ENCODE measurements at regions not wholly inside any gene's neighbourhood (a gene's known extent, or its start where the extent isn't known, plus 50 kb on each side); places are given as distances from the start of the nearest gene placed in this dataset.
A peak's percentile ranks its signal among the peaks of the same experiment; 100 is the strongest.

DNA sequence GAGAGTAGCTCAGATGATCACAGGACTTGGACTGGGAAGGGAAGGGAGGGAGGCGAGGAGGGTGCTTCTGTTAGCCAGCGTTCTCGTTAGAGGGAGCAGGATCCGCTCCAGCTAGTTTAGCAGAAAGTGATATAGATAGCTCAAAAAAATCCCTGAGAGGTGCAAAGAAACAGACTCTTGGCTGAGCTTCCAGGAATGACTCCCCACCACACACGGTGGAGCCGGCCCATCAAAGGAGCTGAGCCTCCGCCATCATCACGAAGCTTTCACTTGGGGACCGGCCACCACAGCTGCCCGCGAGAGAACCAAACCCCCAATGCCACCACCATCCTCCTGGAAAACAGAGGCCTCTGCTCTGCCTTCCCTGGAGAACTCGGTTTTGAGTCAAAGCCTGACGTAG, 124.6 kb upstream of the BCL2L14 start:
- DNase-seq = no peak
- no peak for ATAC-seq
- H3K36me3 ChIP-seq = no peaks in the 10 kb centered on the region
- H3K27ac ChIP-seq = no peak overlapping the region
- no peak overlapping the region for H3K4me3 ChIP-seq
- no peaks in the 10 kb centered on the region for H3K27me3 ChIP-seq
- peaks cover 0 to 4% (median 0%) of the 10 kb centered on the region in 9 donors for H3K4me1 ChIP-seq
- 86 to 87% methylated on average over 13 of the region's 13 CpGs for WGBS, 2 donors
- H3K9me3 ChIP-seq = peaks cover 0 to 2% (median 0%) of the 10 kb centered on the region in 11 donors
- intact Hi-C loops (cut with DNase I) = no loop called here
- TF ChIP-seq, protein P1, sequence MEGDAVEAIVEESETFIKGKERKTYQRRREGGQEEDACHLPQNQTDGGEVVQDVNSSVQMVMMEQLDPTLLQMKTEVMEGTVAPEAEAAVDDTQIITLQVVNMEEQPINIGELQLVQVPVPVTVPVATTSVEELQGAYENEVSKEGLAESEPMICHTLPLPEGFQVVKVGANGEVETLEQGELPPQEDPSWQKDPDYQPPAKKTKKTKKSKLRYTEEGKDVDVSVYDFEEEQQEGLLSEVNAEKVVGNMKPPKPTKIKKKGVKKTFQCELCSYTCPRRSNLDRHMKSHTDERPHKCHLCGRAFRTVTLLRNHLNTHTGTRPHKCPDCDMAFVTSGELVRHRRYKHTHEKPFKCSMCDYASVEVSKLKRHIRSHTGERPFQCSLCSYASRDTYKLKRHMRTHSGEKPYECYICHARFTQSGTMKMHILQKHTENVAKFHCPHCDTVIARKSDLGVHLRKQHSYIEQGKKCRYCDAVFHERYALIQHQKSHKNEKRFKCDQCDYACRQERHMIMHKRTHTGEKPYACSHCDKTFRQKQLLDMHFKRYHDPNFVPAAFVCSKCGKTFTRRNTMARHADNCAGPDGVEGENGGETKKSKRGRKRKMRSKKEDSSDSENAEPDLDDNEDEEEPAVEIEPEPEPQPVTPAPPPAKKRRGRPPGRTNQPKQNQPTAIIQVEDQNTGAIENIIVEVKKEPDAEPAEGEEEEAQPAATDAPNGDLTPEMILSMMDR (IDR thresholded peaks at IDR 0.05) = no peak

DNA sequence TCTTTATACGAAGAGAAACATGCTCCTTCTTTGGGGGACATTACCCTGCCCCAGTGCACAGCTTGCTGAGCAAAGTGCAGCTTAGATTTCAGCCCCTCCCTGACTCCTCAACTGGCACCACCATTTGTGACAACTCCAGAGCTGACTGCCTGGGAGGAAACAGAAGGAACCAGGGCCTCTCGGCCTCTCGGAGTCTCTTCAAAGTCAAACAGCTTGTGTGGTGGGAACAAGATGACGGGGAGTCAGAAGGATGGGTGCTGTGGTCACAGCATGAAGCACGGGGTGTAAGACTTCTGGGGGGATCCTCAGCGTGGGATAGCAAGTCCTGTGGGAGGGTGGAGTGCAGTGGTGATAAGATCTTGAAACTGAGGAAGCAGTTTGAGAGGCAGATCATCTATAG, 123.5 kb upstream of the BCL2L14 start:
- intact Hi-C loops (cut with DNase I) = no loop called here
- 74 to 79% methylated on average over 6 of the region's 6 CpGs for WGBS, 2 donors
- DNase-seq (no peak), ATAC-seq (no peak)
- H3K4me1 ChIP-seq = peaks cover 0 to 4% (median 0%) of the 10 kb centered on the region in 9 donors
- TF ChIP-seq, protein P1 (IDR thresholded peaks at IDR 0.05) = no peak
- no peak overlapping the region for H3K27ac ChIP-seq
- H3K36me3 ChIP-seq = no peaks in the 10 kb centered on the region
- H3K4me3 ChIP-seq = no peak overlapping the region
- no peaks in the 10 kb centered on the region for H3K9me3 ChIP-seq
- H3K27me3 ChIP-seq = no peaks in the 10 kb centered on the region

DNA sequence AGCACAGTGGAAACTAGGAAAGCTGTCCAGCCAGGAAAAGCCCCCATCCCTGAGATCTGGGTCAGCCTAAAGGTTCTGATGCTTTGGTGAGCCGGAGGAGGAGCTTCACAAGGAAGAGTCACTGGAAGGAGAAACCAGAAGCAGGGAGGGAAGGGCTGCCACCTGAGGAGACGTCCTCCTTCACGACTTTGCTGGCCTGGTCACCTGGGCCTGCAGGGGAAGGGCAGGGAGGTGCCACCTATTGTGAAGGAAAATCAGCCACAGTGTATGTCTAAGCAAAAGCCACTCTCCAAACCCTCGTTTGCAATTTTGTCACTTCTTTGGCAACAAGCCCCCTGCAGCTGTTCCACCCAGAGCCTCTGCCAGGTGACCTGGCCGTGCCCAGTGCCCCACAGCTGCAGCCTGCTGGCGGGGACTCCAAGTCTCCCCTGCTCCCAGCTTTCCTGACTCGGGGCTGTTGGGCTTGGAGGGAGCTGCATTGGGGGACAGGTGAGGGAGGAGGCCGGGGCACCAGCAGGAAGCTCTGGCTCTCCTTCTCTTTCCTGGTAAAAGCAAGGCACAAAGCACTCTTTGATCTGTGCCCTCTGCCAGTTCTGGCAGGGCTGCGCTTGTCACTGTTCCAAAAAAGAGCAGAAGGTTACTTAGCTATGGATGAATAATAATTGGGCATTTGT, 120.9 kb upstream of the BCL2L14 start:
- Histone ChIP-seq H3K27ac (no peak overlapping the region), H3K4me3 (no peak overlapping the region), H3K9me3 (no peaks in the 10 kb centered on the region), H3K4me1 (peaks cover 0 to 4% (median 0%) of the 10 kb centered on the region in 9 donors), H3K36me3 (no peaks in the 10 kb centered on the region), H3K27me3 (peaks cover 0 to 6% (median 0%) of the 10 kb centered on the region in 7 donors)
- intact Hi-C loops (cut with DNase I) = no loop called here
- TF ChIP-seq, protein P1 (IDR thresholded peaks at IDR 0.05) = no peak
- WGBS, 2 donors = 40 to 45% methylated on average over 9 of the region's 9 CpGs
- no peak for DNase-seq
- peak in 2 of 8 donors; percentile 22 to 41 for ATAC-seq

DNA sequence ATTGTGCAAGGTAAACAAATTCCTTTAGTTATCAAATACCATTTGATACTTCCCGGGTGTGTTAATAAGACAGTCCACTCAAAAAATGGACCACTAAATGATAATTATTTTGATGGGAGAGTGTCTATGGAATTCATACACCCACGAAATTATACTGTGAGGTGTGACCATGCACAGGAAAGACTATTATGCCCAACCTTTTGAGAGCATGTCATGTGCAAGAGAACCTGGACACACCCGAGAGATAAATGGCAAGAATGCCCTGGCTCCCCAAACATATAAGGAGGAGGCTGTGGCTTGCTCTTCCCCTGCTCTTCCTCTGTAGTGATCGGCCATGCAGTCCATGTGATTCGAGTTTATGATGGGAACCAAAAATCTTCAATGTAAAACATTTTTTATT, 119.5 kb upstream of the BCL2L14 start:
- Histone ChIP-seq H3K4me3 (no peak overlapping the region), H3K36me3 (no peaks in the 10 kb centered on the region), H3K4me1 (peaks cover 0 to 4% (median 0%) of the 10 kb centered on the region in 9 donors), H3K27me3 (peaks cover 0 to 11% (median 4%) of the 10 kb centered on the region in 7 donors), H3K27ac (no peak overlapping the region), H3K9me3 (no peaks in the 10 kb centered on the region)
- DNase-seq (no peak), ATAC-seq (no peak)
- 79 to 82% methylated on average over 5 of the region's 5 CpGs for WGBS, 2 donors
- TF ChIP-seq, protein P1 (IDR thresholded peaks at IDR 0.05) = no peak
- intact Hi-C loops (cut with DNase I) = no loop called here

Measured in heart right ventricle (tissue), 16 donors.